ENCODE measurements at regions not wholly inside any gene's neighbourhood (a gene's known extent, or its start where the extent isn't known, plus 50 kb on each side); places are given as distances from the start of the nearest gene placed in this dataset.

DNA sequence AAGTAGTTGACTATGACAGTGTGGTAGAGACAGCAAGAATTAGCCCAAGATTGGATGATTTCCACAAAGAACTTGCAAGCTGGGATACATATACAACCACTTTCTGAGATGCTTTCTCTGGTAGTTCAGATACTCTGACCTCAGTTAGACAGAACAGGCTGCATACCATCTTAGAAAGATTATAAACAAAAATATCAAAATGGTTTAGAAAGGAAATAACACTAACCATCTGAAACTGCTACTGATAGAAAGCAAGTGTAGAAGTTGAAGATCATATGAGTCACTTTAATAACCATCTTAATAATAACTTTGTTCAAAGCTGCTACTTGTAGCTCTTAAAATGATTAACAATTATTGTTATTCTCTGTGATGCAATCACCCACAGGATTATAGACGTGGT lies 255.4 kb upstream of the TTC29 start:
- no peak for TF ChIP-seq CTCF (IDR thresholded peaks at IDR 0.05)
- no peak for TF ChIP-seq POLR2A (IDR thresholded peaks at IDR 0.05)
- TF ChIP-seq POLR2AphosphoS5 (IDR thresholded peaks at IDR 0.05): no peak

Data from prostate gland (tissue), 2 donors.